ENCODE measurements at regions not wholly inside any gene's neighbourhood (a gene's known extent, or its start where the extent isn't known, plus 50 kb on each side); places are given as distances from the start of the nearest gene placed in this dataset.
"Not testable (repeated sequence)": the region's sequence is repeated elsewhere in the genome, so short reads cannot be mapped to it uniquely, and the experiment has no call there.

- no peaks in the 10 kb centered on the region for H3K4me1 Mint-ChIP-seq (ENCODE audit: low read depth)
Measured at GRCh38 chr19:33997690-33998089, 174.6 kb upstream of the LSM14A start.

GRCh38 chr19:33998302-33998701, 174.0 kb upstream of the LSM14A start:
- no peak overlapping the region for H3K4me3 Mint-ChIP-seq
- peaks cover 7% of the 10 kb centered on the region for H3K27me3 Mint-ChIP-seq (ENCODE audit: low read depth)
- no peaks in the 10 kb centered on the region for H3K9me3 Mint-ChIP-seq
- H3K27ac Mint-ChIP-seq, result no peak overlapping the region
- no peaks in the 10 kb centered on the region for H3K36me3 Mint-ChIP-seq (ENCODE audit: low read depth)
- no peaks in the 10 kb centered on the region for H3K4me1 Mint-ChIP-seq (ENCODE audit: low read depth)

More at GRCh38 chr19:33997690-33998089, 174.6 kb upstream of the LSM14A start:
- peaks cover 4% of the 10 kb centered on the region for H3K27me3 Mint-ChIP-seq (ENCODE audit: low read depth)
- no peaks in the 10 kb centered on the region for H3K9me3 Mint-ChIP-seq
- H3K36me3 Mint-ChIP-seq (ENCODE audit: low read depth), result no peaks in the 10 kb centered on the region
- no peak overlapping the region for H3K27ac Mint-ChIP-seq
- H3K4me3 Mint-ChIP-seq, result no peak overlapping the region

DNA sequence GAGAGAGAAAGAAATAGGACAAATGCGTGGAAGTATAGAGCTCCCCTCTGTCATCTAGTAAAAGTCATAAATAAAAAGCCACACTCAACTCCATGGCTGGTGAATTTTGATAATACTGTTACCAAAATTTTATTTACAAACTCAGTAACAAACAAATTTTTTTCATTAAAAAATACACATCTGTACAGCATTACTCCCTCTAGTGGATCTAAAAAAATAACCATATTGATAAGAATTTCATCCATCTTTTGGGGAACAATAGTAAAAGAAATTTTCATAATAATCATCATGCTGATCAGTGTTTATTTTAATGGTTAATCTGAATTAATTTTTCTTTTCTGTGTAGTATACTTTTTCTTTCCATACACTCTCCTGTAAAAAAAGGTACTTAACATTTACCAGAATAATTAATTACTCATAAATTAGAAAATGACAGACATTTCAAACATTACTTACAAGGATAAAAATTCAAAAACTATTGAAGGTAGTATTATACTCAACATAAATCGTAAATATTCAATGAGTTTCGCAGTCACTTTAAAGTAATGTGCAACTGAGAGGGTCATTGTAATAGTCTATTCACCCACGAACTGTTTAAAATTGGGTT, 173.5 kb upstream of the LSM14A start:
- Mint-ChIP-seq H3K9me3 (no peaks in the 10 kb centered on the region), H3K27ac (no peak overlapping the region), H3K4me3 (no peak overlapping the region), H3K36me3 (ENCODE audit: low read depth) (no peaks in the 10 kb centered on the region), H3K27me3 (ENCODE audit: low read depth) (peaks cover 7% of the 10 kb centered on the region), H3K4me1 (ENCODE audit: low read depth) (no peaks in the 10 kb centered on the region)

- Mint-ChIP-seq H3K27me3 (ENCODE audit: low read depth) (no peaks in the 10 kb centered on the region), H3K9me3 (no peaks in the 10 kb centered on the region), H3K4me1 (ENCODE audit: low read depth) (no peaks in the 10 kb centered on the region), H3K36me3 (ENCODE audit: low read depth) (no peaks in the 10 kb centered on the region), H3K27ac (no peak overlapping the region), H3K4me3 (no peak overlapping the region)
Measured at GRCh38 chr19:34017024-34017423, 155.3 kb upstream of the LSM14A start.

DNA sequence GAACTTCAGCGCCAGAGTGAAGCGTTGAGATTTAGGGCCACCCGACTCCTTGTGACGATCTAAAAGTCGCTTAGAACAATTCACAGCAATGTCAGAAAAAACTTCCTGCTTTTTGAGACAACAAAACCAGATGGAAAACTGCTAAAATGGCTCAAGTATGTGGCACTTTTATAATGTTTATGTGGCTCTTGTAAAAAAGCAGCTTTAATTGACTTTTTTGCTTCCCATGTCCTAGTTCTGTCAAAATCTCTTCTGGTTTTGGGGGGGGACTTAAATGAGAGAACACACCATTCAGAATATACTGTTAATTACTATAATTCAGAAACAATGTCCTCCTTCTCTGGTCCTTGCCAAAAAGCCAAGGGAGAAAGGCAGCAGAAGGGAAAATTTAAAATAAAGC, 154.7 kb upstream of the LSM14A start:
- H3K27ac Mint-ChIP-seq, result no peak overlapping the region
- H3K4me1 Mint-ChIP-seq (ENCODE audit: low read depth), result no peaks in the 10 kb centered on the region
- no peaks in the 10 kb centered on the region for H3K27me3 Mint-ChIP-seq (ENCODE audit: low read depth)
- H3K4me3 Mint-ChIP-seq, result no peak overlapping the region
- no peaks in the 10 kb centered on the region for H3K9me3 Mint-ChIP-seq
- H3K36me3 Mint-ChIP-seq (ENCODE audit: low read depth), result no peaks in the 10 kb centered on the region

DNA sequence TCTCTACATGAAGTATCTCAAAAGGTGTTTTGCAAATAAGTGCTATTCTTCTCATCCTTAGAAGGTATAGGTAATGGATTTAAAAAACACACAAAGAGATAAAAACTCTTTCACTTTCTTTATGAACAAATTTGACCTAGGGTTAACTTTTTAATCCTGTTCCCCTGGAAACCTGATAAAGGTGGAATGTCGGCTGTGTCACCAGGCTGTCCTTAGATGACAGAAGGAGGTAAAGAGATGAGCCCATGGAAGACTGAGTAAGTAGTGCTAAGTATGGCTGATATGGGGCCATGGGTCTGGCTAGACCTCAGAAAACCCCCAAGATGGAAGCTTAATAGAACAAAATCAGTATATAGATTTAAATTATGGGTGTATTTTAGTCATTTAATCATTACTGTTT, 153.8 kb upstream of the LSM14A start:
- Mint-ChIP-seq H3K4me1 (ENCODE audit: low read depth) (no peaks in the 10 kb centered on the region), H3K36me3 (ENCODE audit: low read depth) (no peaks in the 10 kb centered on the region), H3K27ac (no peak overlapping the region), H3K27me3 (ENCODE audit: low read depth) (no peaks in the 10 kb centered on the region), H3K4me3 (no peak overlapping the region), H3K9me3 (peaks cover 9% of the 10 kb centered on the region)

GRCh38 chr19:34023381-34023780, 148.9 kb upstream of the LSM14A start:
- Mint-ChIP-seq H3K4me1 (ENCODE audit: low read depth) (no peaks in the 10 kb centered on the region), H3K4me3 (no peak overlapping the region), H3K27ac (no peak overlapping the region), H3K9me3 (peaks cover 18% of the 10 kb centered on the region), H3K27me3 (ENCODE audit: low read depth) (peaks cover 6% of the 10 kb centered on the region), H3K36me3 (ENCODE audit: low read depth) (no peaks in the 10 kb centered on the region)

DNA sequence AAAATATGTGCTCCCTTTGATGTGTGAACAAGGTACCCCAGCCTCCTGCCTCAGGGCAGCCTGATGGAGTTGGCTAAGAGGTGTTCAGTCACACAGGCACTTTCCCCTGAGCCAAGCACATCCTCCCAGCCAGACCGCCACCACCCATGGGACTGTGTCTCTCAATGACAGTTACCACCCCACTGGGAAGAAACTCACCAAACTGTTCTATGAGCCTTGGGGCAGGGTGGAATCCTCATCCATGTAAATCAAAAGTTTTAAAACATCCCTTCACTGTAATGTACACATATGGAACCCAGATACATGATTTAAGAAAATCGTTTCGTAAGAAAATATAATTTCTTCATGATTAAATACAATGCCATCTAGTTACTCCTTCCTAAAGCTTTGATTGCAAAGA, 138.4 kb upstream of the LSM14A start:
- Mint-ChIP-seq H3K36me3 (ENCODE audit: low read depth) (no peaks in the 10 kb centered on the region), H3K4me3 (no peak overlapping the region), H3K27me3 (ENCODE audit: low read depth) (no peaks in the 10 kb centered on the region), H3K4me1 (ENCODE audit: low read depth) (no peaks in the 10 kb centered on the region), H3K9me3 (no peaks in the 10 kb centered on the region), H3K27ac (no peak overlapping the region)

- Mint-ChIP-seq H3K27me3 (ENCODE audit: low read depth) (no peaks in the 10 kb centered on the region), H3K4me1 (ENCODE audit: low read depth) (no peaks in the 10 kb centered on the region), H3K4me3 (no peak overlapping the region), H3K9me3 (no peaks in the 10 kb centered on the region), H3K27ac (no peak overlapping the region), H3K36me3 (ENCODE audit: low read depth) (no peaks in the 10 kb centered on the region)
Measured at GRCh38 chr19:34034318-34034846, 137.9 kb upstream of the LSM14A start.

- peaks cover 2% of the 10 kb centered on the region for H3K4me1 Mint-ChIP-seq (ENCODE audit: low read depth)
- no peak overlapping the region for H3K4me3 Mint-ChIP-seq
- no peak overlapping the region for H3K27ac Mint-ChIP-seq
- H3K36me3 Mint-ChIP-seq (ENCODE audit: low read depth), result no peaks in the 10 kb centered on the region
- H3K27me3 Mint-ChIP-seq (ENCODE audit: low read depth), result peaks cover 3% of the 10 kb centered on the region
- no peaks in the 10 kb centered on the region for H3K9me3 Mint-ChIP-seq
Measured at GRCh38 chr19:34041925-34042521, 130.3 kb upstream of the LSM14A start.

DNA sequence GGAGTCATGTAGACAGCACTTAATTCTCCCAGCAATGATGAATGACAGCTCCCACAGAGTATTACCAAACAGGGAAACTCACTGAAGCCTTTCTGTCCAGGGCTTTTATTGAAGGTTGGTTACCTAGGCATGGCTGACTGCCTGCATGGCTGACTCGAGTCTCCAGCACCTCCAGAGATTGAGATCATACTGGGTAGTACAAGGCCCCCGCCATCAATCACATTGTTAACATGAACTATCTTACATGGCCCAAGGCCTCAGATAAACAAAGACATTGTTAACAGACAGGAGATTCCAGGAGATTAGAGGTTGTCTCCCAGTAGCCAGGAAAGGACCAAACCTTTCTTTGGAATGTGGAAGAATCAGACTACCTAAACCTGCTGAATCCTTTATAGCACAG, 128.3 kb upstream of the LSM14A start:
- Mint-ChIP-seq H3K4me1 (ENCODE audit: low read depth) (peaks cover 2% of the 10 kb centered on the region), H3K4me3 (no peak overlapping the region), H3K27ac (no peak overlapping the region), H3K27me3 (ENCODE audit: low read depth) (peaks cover 3% of the 10 kb centered on the region), H3K36me3 (ENCODE audit: low read depth) (no peaks in the 10 kb centered on the region), H3K9me3 (no peaks in the 10 kb centered on the region)

DNA sequence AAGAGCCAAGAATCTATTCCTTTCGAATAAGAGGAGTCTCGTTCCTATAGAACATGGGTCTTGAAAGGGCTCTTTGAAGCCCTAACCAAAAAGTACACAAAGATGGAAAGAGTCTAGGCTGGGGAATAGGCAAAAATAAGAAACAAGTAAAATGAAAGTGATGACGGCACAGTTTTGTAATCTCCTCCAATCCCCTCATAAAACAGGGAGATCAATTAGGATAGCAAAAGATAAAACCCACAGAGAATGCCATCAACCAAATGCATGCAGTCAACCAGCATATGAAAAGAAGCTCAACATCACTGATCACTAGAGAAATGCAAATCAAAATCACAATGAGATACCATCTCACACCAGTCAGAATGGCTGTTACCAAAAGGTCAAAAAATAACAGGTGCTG, 122.4 kb upstream of the LSM14A start:
- H3K9me3 Mint-ChIP-seq, result no peaks in the 10 kb centered on the region
- no peaks in the 10 kb centered on the region for H3K4me1 Mint-ChIP-seq (ENCODE audit: low read depth)
- peaks cover 4% of the 10 kb centered on the region for H3K27me3 Mint-ChIP-seq (ENCODE audit: low read depth)
- no peaks in the 10 kb centered on the region for H3K36me3 Mint-ChIP-seq (ENCODE audit: low read depth)
- H3K27ac Mint-ChIP-seq, result no peak overlapping the region
- H3K4me3 Mint-ChIP-seq, result no peak overlapping the region

GRCh38 chr19:34050430-34050829, 121.9 kb upstream of the LSM14A start:
- not testable (repeated sequence) for H3K4me1 Mint-ChIP-seq (ENCODE audit: low read depth); H3K4me3 Mint-ChIP-seq; H3K27ac Mint-ChIP-seq; H3K36me3 Mint-ChIP-seq (ENCODE audit: low read depth); H3K9me3 Mint-ChIP-seq; H3K27me3 Mint-ChIP-seq (ENCODE audit: low read depth)

GRCh38 chr19:34051255-34051654, 121.0 kb upstream of the LSM14A start:
- no peaks in the 10 kb centered on the region for H3K4me1 Mint-ChIP-seq (ENCODE audit: low read depth)
- no peak overlapping the region for H3K4me3 Mint-ChIP-seq

GRCh38 chr19:34057155-34057554, 115.1 kb upstream of the LSM14A start:
- Mint-ChIP-seq H3K4me1 (ENCODE audit: low read depth) (no peaks in the 10 kb centered on the region), H3K36me3 (ENCODE audit: low read depth) (no peaks in the 10 kb centered on the region), H3K4me3 (no peak overlapping the region), H3K27me3 (ENCODE audit: low read depth) (no peaks in the 10 kb centered on the region), H3K27ac (no peak overlapping the region), H3K9me3 (no peaks in the 10 kb centered on the region)

More at GRCh38 chr19:34051255-34051654, 121.0 kb upstream of the LSM14A start:
- H3K9me3 Mint-ChIP-seq, result no peaks in the 10 kb centered on the region
- H3K36me3 Mint-ChIP-seq (ENCODE audit: low read depth), result no peaks in the 10 kb centered on the region
- peaks cover 4% of the 10 kb centered on the region for H3K27me3 Mint-ChIP-seq (ENCODE audit: low read depth)
- H3K27ac Mint-ChIP-seq, result no peak overlapping the region

Data from T-helper 1 cell treated with Interleukin-12 subunit alpha and Interleukin-12 subunit beta and Interleukin-4 antibody, amounts not matched to agents 30 μg/mL and 1 μg/mL, for 36 hours (primary cell).